MM.1S (cell line): ENCODE measurements at regions not wholly inside any gene's neighbourhood (a gene's known extent, or its start where the extent isn't known, plus 50 kb on each side); places are given as distances from the start of the nearest gene placed in this dataset.

ENCODE experiments used
- DNase-seq: peaks from one replicate; pipeline ENCODE4 v3.0.0-alpha.2; 2015
- H2AFZ ChIP-seq: fragments of 300-600 bp; sonication (generic); 2 replicates; pipeline ENCODE4 v1.6.0; 2016; ENCODE audit warnings: antibody characterized with exemption, low read length
- H3F3A ChIP-seq: fragments of 300-600 bp; sonication (generic); 2 replicates; pipeline ENCODE4 v1.6.1; 2016; ENCODE audit warnings: mild to moderate bottlenecking, antibody characterized with exemption, low read length, moderate library complexity, mixed read lengths; ENCODE audit not compliant: insufficient read depth
- H3K27ac ChIP-seq: fragments of 300-600 bp; sonication (generic); 2 replicates; pipeline ENCODE4 v1.5.1; 2016; ENCODE audit warnings: mild to moderate bottlenecking, low read length
- H3K27me3 ChIP-seq: fragments of 300-600 bp; sonication (generic); replicated peaks from 2 replicates; pipeline ENCODE4 v1.6.0; 2016; ENCODE audit warnings: low read length; ENCODE audit not compliant: insufficient read depth
- H3K36me3 ChIP-seq: fragments of 300-600 bp; sonication (generic); replicated peaks from 2 replicates; pipeline ENCODE4 v1.6.1; 2016; ENCODE audit warnings: mild to moderate bottlenecking, low read length, mixed read lengths; ENCODE audit not compliant: insufficient read depth
- H3K4me1 ChIP-seq: fragments of 300-600 bp; sonication (generic); 2 replicates; pipeline ENCODE4 v1.6.1; 2016; ENCODE audit warnings: low read length, mixed read lengths
- H3K4me2 ChIP-seq: fragments of 300-600 bp; sonication (generic); 2 replicates; pipeline ENCODE4 v1.6.0; 2016; ENCODE audit warnings: low read depth, low read length
- H3K4me3 ChIP-seq: fragments of 300-600 bp; sonication (generic); 2 replicates; pipeline ENCODE4 v1.5.1; 2016; ENCODE audit warnings: low read length, mixed read lengths
- H3K79me2 ChIP-seq: fragments of 300-600 bp; sonication (generic); 2 replicates; pipeline ENCODE4 v1.6.1; 2016; ENCODE audit warnings: mixed run types, low read length, mixed read lengths
- H3K9ac ChIP-seq: fragments of 300-600 bp; sonication (generic); 2 replicates; pipeline ENCODE4 v1.6.1; 2016; ENCODE audit warnings: low read length, mixed read lengths
- H3K9me2 ChIP-seq: fragments of 300-600 bp; sonication (generic); replicated peaks from 2 replicates; pipeline ENCODE4 v1.6.1; 2016; ENCODE audit warnings: mild to moderate bottlenecking, low read length, mixed read lengths; ENCODE audit not compliant: insufficient read depth
- H3K9me3 ChIP-seq: fragments of 300-600 bp; sonication (generic); replicated peaks from 2 replicates; pipeline ENCODE4 v1.6.1; 2016; ENCODE audit warnings: mild to moderate bottlenecking, low read length, mixed read lengths; ENCODE audit not compliant: insufficient read depth
- H4K20me1 ChIP-seq: fragments of 300-600 bp; sonication (generic); 2 replicates; pipeline ENCODE4 v1.6.1; 2016; ENCODE audit warnings: mild to moderate bottlenecking, low read length, moderate library complexity, mixed read lengths; ENCODE audit not compliant: insufficient read depth
- EZH2 ChIP-seq: fragments of 300-600 bp; sonication (generic); optimal IDR thresholded peaks from 2 replicates; pipeline ENCODE3; 2017; ENCODE audit warnings: low read depth, mild to moderate bottlenecking, antibody characterized with exemption, low read length, mixed read lengths
- EZH2phosphoT487 ChIP-seq: fragments of 300-600 bp; sonication (generic); IDR thresholded peaks from 2 replicates; pipeline ENCODE4 v1.6.1; 2018; ENCODE audit warnings: antibody characterized with exemption, low read length
- TF ChIP-seq, protein P1 (sequence below): fragments of 300-600 bp; sonication (generic); IDR thresholded peaks from 2 replicates; pipeline ENCODE4 v1.5.1; 2016; ENCODE audit warnings: antibody characterized with exemption, low read length, mixed read lengths

DNA sequence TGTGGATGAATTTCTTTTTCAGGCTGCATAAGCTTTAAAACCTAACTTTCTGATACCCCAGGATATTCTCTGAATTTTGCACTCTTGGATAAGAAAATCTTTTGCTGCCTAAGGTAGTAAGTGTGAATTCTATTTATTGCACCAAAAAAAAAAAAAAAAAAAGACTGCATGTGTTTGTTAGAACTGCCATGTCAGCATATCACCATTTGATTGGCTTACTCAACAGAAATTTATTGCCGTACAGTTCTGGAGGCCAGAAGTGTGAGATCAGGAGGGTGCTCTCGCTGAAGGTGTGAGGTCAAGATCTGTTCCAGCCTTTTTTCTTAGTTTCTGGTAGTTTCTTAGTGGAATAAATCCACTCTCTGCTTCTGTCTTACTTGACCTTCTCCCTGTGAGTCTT lies 1250.0 kb upstream of the PRKX start:
- Histone ChIP-seq H3K9ac (no peak overlapping the region), H2AFZ (no peak overlapping the region), H4K20me1 (no peaks in the 10 kb centered on the region), H3K27me3 (no peaks in the 10 kb centered on the region), H3F3A (no peaks in the 10 kb centered on the region), H3K4me3 (no peak overlapping the region), H3K79me2 (no peaks in the 10 kb centered on the region), H3K9me3 (no peaks in the 10 kb centered on the region), H3K36me3 (no peaks in the 10 kb centered on the region), H3K9me2 (no peaks in the 10 kb centered on the region), H3K4me1 (no peaks in the 10 kb centered on the region), H3K27ac (no peak overlapping the region), H3K4me2 (no peak overlapping the region)
- DNase-seq: no peak
- no peak for TF ChIP-seq EZH2
- no peak for TF ChIP-seq EZH2phosphoT487

DNA sequence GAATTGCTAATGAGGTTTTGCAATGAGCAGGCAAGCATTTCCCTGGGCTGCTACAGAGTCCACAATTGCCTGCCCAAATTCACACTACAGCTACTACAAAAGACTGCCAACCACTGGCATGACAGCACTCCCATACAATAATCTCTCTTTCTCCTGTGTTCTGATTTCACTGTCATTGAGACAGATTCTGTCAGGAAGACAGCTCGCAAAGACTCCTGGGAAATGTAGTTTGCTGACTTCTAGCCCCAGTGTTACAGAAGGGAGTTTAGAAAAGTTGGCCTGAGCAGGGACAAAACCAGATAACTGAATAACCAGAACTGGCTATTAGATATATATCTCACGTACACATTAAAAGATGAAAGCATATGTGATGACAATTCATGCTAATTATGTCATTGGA lies 1231.3 kb upstream of the PRKX start:
- Histone ChIP-seq H4K20me1 (no peaks in the 10 kb centered on the region), H3K4me3 (no peak overlapping the region), H3K79me2 (no peaks in the 10 kb centered on the region), H3K4me1 (no peaks in the 10 kb centered on the region), H3K9me2 (no peaks in the 10 kb centered on the region), H3K27me3 (no peaks in the 10 kb centered on the region), H3K27ac (no peak overlapping the region), H3K9ac (no peak overlapping the region), H3K4me2 (no peak overlapping the region), H3K9me3 (no peaks in the 10 kb centered on the region), H3F3A (no peaks in the 10 kb centered on the region), H3K36me3 (no peaks in the 10 kb centered on the region), H2AFZ (no peak overlapping the region)
- DNase-seq: no peak
- no peak for TF ChIP-seq EZH2phosphoT487
- TF ChIP-seq, protein P1, sequence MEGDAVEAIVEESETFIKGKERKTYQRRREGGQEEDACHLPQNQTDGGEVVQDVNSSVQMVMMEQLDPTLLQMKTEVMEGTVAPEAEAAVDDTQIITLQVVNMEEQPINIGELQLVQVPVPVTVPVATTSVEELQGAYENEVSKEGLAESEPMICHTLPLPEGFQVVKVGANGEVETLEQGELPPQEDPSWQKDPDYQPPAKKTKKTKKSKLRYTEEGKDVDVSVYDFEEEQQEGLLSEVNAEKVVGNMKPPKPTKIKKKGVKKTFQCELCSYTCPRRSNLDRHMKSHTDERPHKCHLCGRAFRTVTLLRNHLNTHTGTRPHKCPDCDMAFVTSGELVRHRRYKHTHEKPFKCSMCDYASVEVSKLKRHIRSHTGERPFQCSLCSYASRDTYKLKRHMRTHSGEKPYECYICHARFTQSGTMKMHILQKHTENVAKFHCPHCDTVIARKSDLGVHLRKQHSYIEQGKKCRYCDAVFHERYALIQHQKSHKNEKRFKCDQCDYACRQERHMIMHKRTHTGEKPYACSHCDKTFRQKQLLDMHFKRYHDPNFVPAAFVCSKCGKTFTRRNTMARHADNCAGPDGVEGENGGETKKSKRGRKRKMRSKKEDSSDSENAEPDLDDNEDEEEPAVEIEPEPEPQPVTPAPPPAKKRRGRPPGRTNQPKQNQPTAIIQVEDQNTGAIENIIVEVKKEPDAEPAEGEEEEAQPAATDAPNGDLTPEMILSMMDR: no peak
- TF ChIP-seq EZH2: no peak

DNA sequence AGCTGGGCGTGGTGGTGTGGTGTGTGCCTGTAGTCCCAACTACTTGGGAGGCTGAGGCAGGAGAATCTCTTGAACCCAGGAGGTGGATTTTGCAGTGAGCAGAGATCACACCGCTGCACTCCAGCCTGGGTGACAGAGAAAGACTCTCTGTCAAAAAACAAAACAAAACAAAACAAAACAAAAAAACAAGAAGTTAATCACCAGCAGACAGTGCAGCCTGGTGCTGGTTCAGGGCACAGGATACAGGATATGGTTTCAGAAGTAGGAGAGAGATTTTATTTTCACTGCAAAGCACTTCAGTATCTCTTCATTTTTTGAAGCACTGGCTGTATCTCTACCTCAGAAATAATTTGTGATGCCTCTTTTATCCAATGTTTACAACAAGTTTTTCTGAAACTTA lies 1222.9 kb upstream of the PRKX start:
- H3K79me2 ChIP-seq: no peaks in the 10 kb centered on the region
- no peaks in the 10 kb centered on the region for H3K36me3 ChIP-seq
- no peak overlapping the region for H3K27ac ChIP-seq
- no peaks in the 10 kb centered on the region for H3K4me1 ChIP-seq
- H3K4me2 ChIP-seq: no peak overlapping the region
- no peaks in the 10 kb centered on the region for H3K9me3 ChIP-seq
- H3F3A ChIP-seq: no peaks in the 10 kb centered on the region
- H3K9ac ChIP-seq: no peak overlapping the region
- no peaks in the 10 kb centered on the region for H4K20me1 ChIP-seq
- TF ChIP-seq EZH2 (no peak), EZH2phosphoT487 (no peak)
- TF ChIP-seq, protein P1: no peak
- no peaks in the 10 kb centered on the region for H3K9me2 ChIP-seq
- H2AFZ ChIP-seq: no peak overlapping the region
- no peak for DNase-seq
- H3K27me3 ChIP-seq: no peaks in the 10 kb centered on the region
- H3K4me3 ChIP-seq: no peak overlapping the region

DNA sequence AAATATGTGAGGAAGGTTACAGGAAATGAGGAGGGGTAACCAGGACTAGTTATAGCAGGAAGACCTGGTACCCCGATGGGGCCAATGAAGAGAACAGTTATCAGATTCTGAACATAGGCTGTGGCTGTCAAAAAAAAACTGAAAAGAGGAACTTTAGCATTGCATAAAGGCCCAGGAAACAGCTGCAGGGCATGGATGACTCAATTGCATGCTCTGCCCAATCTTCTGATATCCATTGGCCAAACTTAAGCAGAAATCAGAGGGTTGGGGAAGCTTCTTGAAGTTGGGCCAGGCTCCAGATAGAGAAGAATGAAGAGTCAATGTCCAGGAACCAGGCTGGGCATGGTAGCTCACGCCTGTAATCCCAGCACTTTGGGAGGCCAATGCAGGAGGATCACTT lies 1222.4 kb upstream of the PRKX start:
- H3K4me2 ChIP-seq: no peak overlapping the region
- DNase-seq: no peak

More for the DNA sequence above, 1222.4 kb upstream of the PRKX start:
- Histone ChIP-seq H3K27ac (no peak overlapping the region), H3K27me3 (no peaks in the 10 kb centered on the region), H3K9me2 (no peaks in the 10 kb centered on the region), H4K20me1 (no peaks in the 10 kb centered on the region), H3K4me1 (no peaks in the 10 kb centered on the region), H3K9me3 (no peaks in the 10 kb centered on the region), H3K79me2 (no peaks in the 10 kb centered on the region), H3K9ac (no peak overlapping the region), H3K4me3 (no peak overlapping the region), H3F3A (no peaks in the 10 kb centered on the region), H3K36me3 (no peaks in the 10 kb centered on the region), H2AFZ (no peak overlapping the region)
- TF ChIP-seq, protein P1: no peak
- TF ChIP-seq EZH2 (no peak), EZH2phosphoT487 (no peak)
